ENCODE measurements at regions not wholly inside any gene's neighbourhood (a gene's known extent, or its start where the extent isn't known, plus 50 kb on each side); places are given as distances from the start of the nearest gene placed in this dataset.

GRCh38 chr7:86991771-86992191 is 67.7 kb downstream of the ELAPOR2 start:
- Histone ChIP-seq H3K9me3 (ENCODE audit: control insufficient read depth in 1 of 2, insufficient read depth in 1 of 2, low read depth in 1 of 2, low read length in 2 of 2) (no peaks in the 10 kb centered on the region), H3K9ac (ENCODE audit: low read length) (no peak overlapping the region), H2AFZ (ENCODE audit: low read depth, low read length, poor library complexity, severe bottlenecking) (no peak overlapping the region), H3K4me1 (ENCODE audit: control insufficient read depth in 1 of 2, insufficient read depth in 2 of 2, low read length in 2 of 2) (no peaks in the 10 kb centered on the region), H3K27me3 (ENCODE audit: insufficient read depth, low read length) (no peaks in the 10 kb centered on the region), H3K4me3 (replicated peaks in 1 of 2; ENCODE audit: low read depth in 1 of 2, low read length in 2 of 2) (no peak overlapping the region), H3K27ac (ENCODE audit: low read depth, low read length) (no peak overlapping the region), H3K9me2 (ENCODE audit: insufficient read depth) (no peaks in the 10 kb centered on the region), H3K36me3 (ENCODE audit: control insufficient read depth in 1 of 2, insufficient read depth in 2 of 2, low read length in 2 of 2) (no peaks in the 10 kb centered on the region), H3K79me2 (ENCODE audit: insufficient read depth, low read length) (peaks cover 8% of the 10 kb centered on the region; the same call in 1 of the 2 replicates), H3K4me2 (ENCODE audit: low read length) (no peak overlapping the region), H4K20me1 (ENCODE audit: insufficient read depth) (no peaks in the 10 kb centered on the region; the same call in 1 of the 2 replicates)
- ChIA-PET POLR2A (no interaction called here), RAD21 (ENCODE audit: low non-redundant PET in 1 of 2, low total read pairs in 2 of 2, uncharacterized antibody in 2 of 2, unreplicated experiment in 2 of 2) (no interaction called here), CTCF (interaction anchor here (1.8 kb wide), 1 partner anchor 9 kb away, joined by 4 read pairs; no protein-coding TSS in a partner anchor)
- intact Hi-C loops (cut with micrococcal nuclease) = no loop called here
- DNase-seq (ENCODE audit: low read depth, low spot score) (no peak), ATAC-seq (no peak)
- TF ChIP-seq, protein P1, sequence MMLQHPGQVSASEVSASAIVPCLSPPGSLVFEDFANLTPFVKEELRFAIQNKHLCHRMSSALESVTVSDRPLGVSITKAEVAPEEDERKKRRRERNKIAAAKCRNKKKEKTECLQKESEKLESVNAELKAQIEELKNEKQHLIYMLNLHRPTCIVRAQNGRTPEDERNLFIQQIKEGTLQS (IDR thresholded peaks at IDR 0.05) = no peak
- no peak for TF ChIP-seq EZH2phosphoT487 (IDR thresholded peaks at IDR 0.05; ENCODE audit: borderline replicate concordance)
- no peak for TF ChIP-seq ZNF274 (IDR thresholded peaks at IDR 0.05; ENCODE audit: low read depth, low read length)
- TF ChIP-seq POLR2A (IDR thresholded peaks at IDR 0.05; ENCODE audit: borderline replicate concordance, extremely low read depth, insufficient read depth, insufficient read length) = no peak
- no peak for TF ChIP-seq SP1 (IDR thresholded peaks at IDR 0.05; ENCODE audit: low read depth)
- no TSS peak for BruUV-seq (replicated peaks)

DNA sequence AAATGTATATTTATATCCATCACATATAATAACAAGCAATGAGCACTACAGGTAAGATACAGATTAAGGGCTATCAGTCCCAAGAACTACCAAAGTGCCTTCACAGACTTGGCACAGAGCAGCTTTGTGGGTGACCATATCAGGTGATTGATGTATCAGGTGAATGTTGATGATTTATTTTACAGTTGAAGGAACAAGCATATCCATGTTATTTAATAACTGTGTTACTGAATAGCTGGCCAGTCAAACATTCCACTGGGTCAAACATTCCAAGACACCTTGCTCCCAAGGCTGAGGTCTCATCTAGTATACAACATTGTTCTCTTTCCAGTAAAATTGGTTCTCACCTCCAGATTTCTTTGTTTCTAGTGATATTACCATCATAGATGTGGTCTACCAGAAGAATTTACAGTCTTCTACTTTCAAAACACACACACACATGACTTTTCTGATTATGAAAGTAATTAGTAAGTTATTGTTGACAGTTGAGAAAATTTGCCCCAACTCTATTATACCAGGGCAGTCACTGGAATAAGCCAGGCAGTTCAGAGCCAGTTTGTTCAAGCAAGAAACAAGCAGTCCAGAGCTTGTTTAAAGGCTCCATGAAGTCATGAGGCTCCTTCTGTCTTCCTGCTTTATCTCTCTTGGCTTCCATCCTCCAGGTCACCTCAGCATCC is 68.2 kb downstream of the ELAPOR2 start:
- no TSS peak for BruUV-seq (replicated peaks)
- no peak for DNase-seq (ENCODE audit: low read depth, low spot score)
- Histone ChIP-seq H3K27me3 (ENCODE audit: insufficient read depth, low read length) (no peaks in the 10 kb centered on the region), H3K9ac (ENCODE audit: low read length) (no peak overlapping the region), H3K4me3 (replicated peaks in 1 of 2; ENCODE audit: low read depth in 1 of 2, low read length in 2 of 2) (no peak overlapping the region), H3K36me3 (ENCODE audit: control insufficient read depth in 1 of 2, insufficient read depth in 2 of 2, low read length in 2 of 2) (no peaks in the 10 kb centered on the region), H3K4me1 (ENCODE audit: control insufficient read depth in 1 of 2, insufficient read depth in 2 of 2, low read length in 2 of 2) (no peaks in the 10 kb centered on the region), H3K27ac (ENCODE audit: low read depth, low read length) (no peak overlapping the region), H3K4me2 (ENCODE audit: low read length) (no peak overlapping the region), H3K9me2 (ENCODE audit: insufficient read depth) (no peaks in the 10 kb centered on the region), H2AFZ (ENCODE audit: low read depth, low read length, poor library complexity, severe bottlenecking) (no peak overlapping the region), H3K79me2 (ENCODE audit: insufficient read depth, low read length) (peaks cover 8% of the 10 kb centered on the region; the same call in 1 of the 2 replicates), H4K20me1 (ENCODE audit: insufficient read depth) (no peaks in the 10 kb centered on the region; the same call in 1 of the 2 replicates), H3K9me3 (ENCODE audit: control insufficient read depth in 1 of 2, insufficient read depth in 1 of 2, low read depth in 1 of 2, low read length in 2 of 2) (no peaks in the 10 kb centered on the region)
- ChIA-PET CTCF (interaction anchor here (1.8 kb wide), 1 partner anchor 10 kb away, joined by 4 read pairs; no protein-coding TSS in a partner anchor), POLR2A (no interaction called here), RAD21 (ENCODE audit: low non-redundant PET in 1 of 2, low total read pairs in 2 of 2, uncharacterized antibody in 2 of 2, unreplicated experiment in 2 of 2) (no interaction called here)
- TF ChIP-seq ZFX (IDR thresholded peaks at IDR 0.05) = no peak
- TF ChIP-seq, protein P2, sequence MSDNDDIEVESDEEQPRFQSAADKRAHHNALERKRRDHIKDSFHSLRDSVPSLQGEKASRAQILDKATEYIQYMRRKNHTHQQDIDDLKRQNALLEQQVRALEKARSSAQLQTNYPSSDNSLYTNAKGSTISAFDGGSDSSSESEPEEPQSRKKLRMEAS (IDR thresholded peaks at IDR 0.05) = no peak
- TF ChIP-seq JUND (IDR thresholded peaks at IDR 0.05) = no peak
- no peak for TF ChIP-seq SP1 (IDR thresholded peaks at IDR 0.05; ENCODE audit: low read depth)
- no peak for TF ChIP-seq FOSL1 (IDR thresholded peaks at IDR 0.05; ENCODE audit: low read depth)
- no peak for TF ChIP-seq CTCF (IDR thresholded peaks at IDR 0.05 in 2 of 3, conservative IDR thresholded peaks at IDR 0.05 in 1 of 3; ENCODE audit: borderline replicate concordance in 1 of 3, insufficient read depth in 1 of 3, low read depth in 2 of 3, low read length in 2 of 3)
- TF ChIP-seq SIN3A (IDR thresholded peaks at IDR 0.05; ENCODE audit: low read depth) = no peak
- TF ChIP-seq YY1 (IDR thresholded peaks at IDR 0.05; ENCODE audit: extremely low read depth, insufficient replicate concordance, low read depth, low read length) = no peak
- no peak for TF ChIP-seq SRF (IDR thresholded peaks at IDR 0.05; ENCODE audit: low read depth)
- TF ChIP-seq POLR2AphosphoS5 (IDR thresholded peaks at IDR 0.05; ENCODE audit: low read depth, low read length) = no peak
- intact Hi-C loops (cut with micrococcal nuclease) = no loop called here
- ATAC-seq = no peak

Measured in HCT116 (cell line).